GM18505 (cell line): ENCODE measurements at regions not wholly inside any gene's neighbourhood (a gene's known extent, or its start where the extent isn't known, plus 50 kb on each side); places are given as distances from the start of the nearest gene placed in this dataset.

Source experiments
- ATAC-seq: cut with Tn5 transposase; IDR thresholded peaks from one replicate; pipeline ENCODE4 v1.9.1; 2021; ENCODE audit not compliant: unreplicated experiment
- POLR2A ChIP-seq: IDR thresholded peaks from 4 replicates; pipeline ENCODE4 v1.6.1; 2011; ENCODE audit warnings: borderline replicate concordance; ENCODE audit not compliant: insufficient read depth, insufficient read length; ENCODE audit errors: extremely low read depth

- TF ChIP-seq POLR2A: no peak
- ATAC-seq: no peak
Measured at GRCh38 chr5:110040178-110040577, 350.5 kb downstream of the MAN2A1 start.

GRCh38 chr5:110043025-110043424, 353.3 kb downstream of the MAN2A1 start:
- ATAC-seq: no peak
- TF ChIP-seq POLR2A: no peak

GRCh38 chr5:110045158-110045557, 355.4 kb downstream of the MAN2A1 start:
- TF ChIP-seq POLR2A: no peak
- no peak for ATAC-seq

- no peak for ATAC-seq
- TF ChIP-seq POLR2A: no peak
Measured at GRCh38 chr5:110048491-110048890, 358.8 kb downstream of the MAN2A1 start.

GRCh38 chr5:110049816-110050215, 360.1 kb downstream of the MAN2A1 start:
- no peak for TF ChIP-seq POLR2A
- no peak for ATAC-seq

- no peak for ATAC-seq
- no peak for TF ChIP-seq POLR2A
Measured at GRCh38 chr5:110050640-110051345, 361.1 kb downstream of the MAN2A1 start.

- ATAC-seq: no peak
Measured at GRCh38 chr5:110053205-110053604, 363.5 kb downstream of the MAN2A1 start.

GRCh38 chr5:110053824-110054223, 364.1 kb downstream of the MAN2A1 start:
- TF ChIP-seq POLR2A: no peak
- ATAC-seq: peak; percentile 30

More at GRCh38 chr5:110053205-110053604, 363.5 kb downstream of the MAN2A1 start:
- TF ChIP-seq POLR2A: no peak

- peak; percentile 95 for ATAC-seq
- no peak for TF ChIP-seq POLR2A
Measured at GRCh38 chr5:110054240-110054639, 364.5 kb downstream of the MAN2A1 start.

GRCh38 chr5:110055302-110055701, 365.6 kb downstream of the MAN2A1 start:
- no peak for TF ChIP-seq POLR2A
- ATAC-seq: no peak

GRCh38 chr5:110056580-110057114, 366.9 kb downstream of the MAN2A1 start:
- TF ChIP-seq POLR2A: no peak

GRCh38 chr5:110058175-110058574, 368.4 kb downstream of the MAN2A1 start:
- TF ChIP-seq POLR2A: no peak

More at GRCh38 chr5:110056580-110057114, 366.9 kb downstream of the MAN2A1 start:
- ATAC-seq: no peak

GRCh38 chr5:110062246-110062645, 372.5 kb downstream of the MAN2A1 start:
- ATAC-seq: no peak
- TF ChIP-seq POLR2A: no peak

More at GRCh38 chr5:110058175-110058574, 368.4 kb downstream of the MAN2A1 start:
- no peak for ATAC-seq
